GM12878 (cell line): ENCODE measurements at regions not wholly inside any gene's neighbourhood (a gene's known extent, or its start where the extent isn't known, plus 50 kb on each side); places are given as distances from the start of the nearest gene placed in this dataset.

Source experiments
- ATAC-seq: fragments of 200-7000 bp; cut with Tn5 transposase; 3 replicates; pipeline ENCODE4 v1.9.1; 2020; ENCODE audit warnings: mild to moderate bottlenecking, moderate library complexity
- BruUV-seq: library from RNA; stranded (reverse); fragments of 400-500 nt; replicated peaks from 2 replicates; lab custom pipeline; 2021; lab: Mats Ljungman, UMichigan
- CTCF ChIA-PET: fragments of 300-600 bp; sonication (Branson Sonifier 250); formaldehyde crosslinking; extraction: SDS; loops from one replicate; lab custom pipeline; 2021; ENCODE audit warnings: inconsistent platforms; lab: Yijun Ruan, JAX
- POLR2A ChIA-PET: fragments of 350-600 bp; formaldehyde crosslinking; extraction: SDS; loops from one replicate; lab custom pipeline; 2021; ENCODE audit warnings: inconsistent platforms; lab: Charles Lee
- RAD21 ChIA-PET: fragments of 300-600 bp; sonication (Branson Sonifier 250); formaldehyde crosslinking; loops from one replicate; lab custom pipeline; 2023; ENCODE audit warnings: antibody characterized with exemption; ENCODE audit not compliant: unreplicated experiment; lab: Charles Lee
- SMC1A ChIA-PET: fragments of 300-600 bp; sonication (Branson Sonifier 250); formaldehyde crosslinking; loops from one replicate; lab custom pipeline; 2023; ENCODE audit not compliant: unreplicated experiment, uncharacterized antibody; lab: Charles Lee
- DNase-seq: peaks from one replicate; pipeline ENCODE4 v3.0.0-alpha.2; 2011; ENCODE audit warnings: low read depth, low spot score
- FAIRE-seq: peaks from 3 replicates; lab custom pipeline; 2011; peaks lifted over from hg19 to GRCh38; lab: Jason Lieb, UNC
- H2AFZ ChIP-seq: 2 replicates; pipeline ENCODE4 v1.6.0; 2011; ENCODE audit warnings: low read depth, low read length, control low read depth; ENCODE audit not compliant: control insufficient read depth
- H3K27ac ChIP-seq: 2 replicates; pipeline ENCODE4 v1.5.1; 2011; ENCODE audit warnings: control low read depth; ENCODE audit not compliant: control insufficient read depth, insufficient read depth
- H3K27me3 ChIP-seq, 2 experiments: replicated peaks in 1 of 2; 2 replicates each; pipeline versions ENCODE4 v1.6.0 to v1.6.1; 2011; ENCODE audit warnings: low read length in 1 of 2; ENCODE audit not compliant: control insufficient read depth in 2 of 2, insufficient read depth in 2 of 2
- H3K36me3 ChIP-seq, 2 experiments: 2 replicates each; pipeline ENCODE4 v1.5.1; 2011; ENCODE audit warnings: low read length in 1 of 2; ENCODE audit not compliant: control insufficient read depth in 2 of 2, insufficient read depth in 2 of 2
- H3K4me1 ChIP-seq: 2 replicates; pipeline ENCODE4 v1.6.1; 2011; ENCODE audit warnings: mild to moderate bottlenecking, low read length, moderate library complexity, mixed read lengths; ENCODE audit not compliant: control insufficient read depth, insufficient read depth
- H3K4me2 ChIP-seq: 2 replicates; pipeline ENCODE4 v1.6.0; 2011; ENCODE audit warnings: control low read depth; ENCODE audit not compliant: control insufficient read depth, insufficient read depth
- H3K4me3 ChIP-seq: fragments of 200-600 bp; sonication (generic); 2 replicates; pipeline ENCODE4 v1.5.1; 2016
- H3K79me2 ChIP-seq: 2 replicates; pipeline ENCODE4 v1.6.0; 2011; ENCODE audit warnings: low read length; ENCODE audit not compliant: control insufficient read depth, insufficient read depth
- H3K9ac ChIP-seq: 2 replicates; pipeline ENCODE4 v1.8.0; 2011; ENCODE audit warnings: low read length, control low read depth, mixed read lengths; ENCODE audit not compliant: control insufficient read depth, insufficient read depth
- H3K9me3 ChIP-seq: replicated peaks from 3 replicates; pipeline ENCODE4 v1.5.1; 2011; ENCODE audit warnings: mild to moderate bottlenecking, low read length; ENCODE audit not compliant: control insufficient read depth, insufficient read depth
- H4K20me1 ChIP-seq: 2 replicates; pipeline ENCODE4 v1.6.0; 2011; ENCODE audit not compliant: control insufficient read depth, insufficient read depth
- BHLHE40 ChIP-seq, 2 experiments: fragments of 450-650 bp in 1 of 2; IDR thresholded peaks; 2 replicates each; pipeline ENCODE4 v1.6.1; 2011 to 2017; ENCODE audit warnings: low read depth in 2 of 2, borderline replicate concordance in 1 of 2, improper control_type of control experiment in 1 of 2, low read length in 1 of 2, mild to moderate bottlenecking in 1 of 2
- CUX1 ChIP-seq: IDR thresholded peaks from 2 replicates; pipeline ENCODE4 v1.6.1; 2012; ENCODE audit warnings: improper control_type of control experiment, low read depth, low read length; ENCODE audit not compliant: insufficient replicate concordance
- IRF5 ChIP-seq: fragments of 450-650 bp; IDR thresholded peaks from 2 replicates; pipeline ENCODE4 v1.6.1; 2017; ENCODE audit warnings: borderline replicate concordance
- JUNB ChIP-seq: IDR thresholded peaks from 2 replicates; pipeline ENCODE4 v1.6.1; 2016; ENCODE audit warnings: antibody characterized with exemption, mild to moderate bottlenecking
- POLR2AphosphoS2 ChIP-seq: IDR thresholded peaks from 2 replicates; pipeline ENCODE4 v1.6.1; 2011; ENCODE audit warnings: low read depth, mild to moderate bottlenecking, low read length, improper control_type of control experiment, moderate library complexity
- RAD21 ChIP-seq: IDR thresholded peaks from 2 replicates; pipeline ENCODE4 v1.6.1; 2011; ENCODE audit warnings: mild to moderate bottlenecking, low read depth, low read length, moderate library complexity; ENCODE audit not compliant: insufficient read depth
- USF1 ChIP-seq: IDR thresholded peaks from 2 replicates; pipeline ENCODE4 v1.6.1; 2011; ENCODE audit warnings: borderline replicate concordance, low read depth, mild to moderate bottlenecking, moderate library complexity, mixed read lengths, low read length; ENCODE audit not compliant: insufficient read depth; ENCODE audit errors: extremely low read length
- WGBS: methylation state at CpG from one replicate; pipeline ENCODE4 v1.1.6; 2016; ENCODE audit warnings: low lambda C conversion rate; ENCODE audit not compliant: insufficient replicate concordance, insufficient coverage; ENCODE audit errors: missing lambda C conversion rate; 5-methylcytosine and 5-hydroxymethylcytosine counted together
- in situ Hi-C: fragments of 300-500 bp; cut with MboI; formaldehyde crosslinking; loops from 9 replicates; pipeline ENCODE4 v1.14.3; 2018; ENCODE audit warnings: mixed read lengths
- intact Hi-C: fragments of 100-400 bp; cut with micrococcal nuclease; formaldehyde crosslinking; loops from one replicate; pipeline ENCODE4 v1.14.2; 2022; ENCODE audit not compliant: unreplicated experiment

- SMC1A ChIA-PET, result no interaction called here
- WGBS, result 0% methylated on average over 4 of the region's 4 CpGs
- no TSS peak for BruUV-seq
These were observed 61.6 kb upstream of the DHX15 start for GRCh38 chr4:24645765-24646550.

GRCh38 chr4:24646798-24647460, 62.6 kb upstream of the DHX15 start:
- RAD21 ChIA-PET, result interaction anchor here (0.5 kb wide), 2 partner anchors 11 to 226 kb away, joined by 3 to 4 read pairs; no protein-coding TSS in a partner anchor
- Histone ChIP-seq H3K27ac (no peak overlapping the region), H3K9ac (no peak overlapping the region), H2AFZ (no peak overlapping the region), H3K9me3 (no peaks in the 10 kb centered on the region), H3K4me3 (no peak overlapping the region), H3K27me3 (peaks cover 0 to 6% of the 10 kb centered on the region in 2 experiments; a peak in 2 of 4 replicates), H3K4me1 (no peaks in the 10 kb centered on the region), H4K20me1 (no peaks in the 10 kb centered on the region), H3K79me2 (no peaks in the 10 kb centered on the region), H3K4me2 (no peak overlapping the region), H3K36me3 (no peaks in the 10 kb centered on the region)
- in situ Hi-C loops, result no loop called here
- POLR2A ChIA-PET, result interaction anchor here (0.6 kb wide), 1 partner anchor 312 kb away, joined by 3 read pairs; no protein-coding TSS in a partner anchor
- CTCF ChIA-PET, result no interaction called here
- SMC1A ChIA-PET, result no interaction called here
- ATAC-seq (no peak), FAIRE-seq (no peak), DNase-seq (no peak)
- 35% methylated on average over 5 of the region's 5 CpGs for WGBS
- no TSS peak for BruUV-seq
- intact Hi-C loops, result no loop called here
- TF ChIP-seq IRF5 (no peak), USF1 (no peak), JUNB (no peak), BHLHE40 (IDR thresholded peaks at IDR 0.05; ENCODE audit: borderline replicate concordance in 1 of 2, low read depth in 2 of 2, low read length in 1 of 2) (no peak), CUX1 (no peak)

More at GRCh38 chr4:24645765-24646550, 61.6 kb upstream of the DHX15 start:
- no peak overlapping the region for H3K27ac ChIP-seq
- H3K4me1 ChIP-seq, result no peaks in the 10 kb centered on the region
- in situ Hi-C loops (no loop called here), intact Hi-C loops (no loop called here)
- DNase-seq, result no peak
- no peak overlapping the region for H3K4me3 ChIP-seq
- FAIRE-seq, result no peak
- no peaks in the 10 kb centered on the region for H4K20me1 ChIP-seq
- no peak overlapping the region for H3K4me2 ChIP-seq
- ATAC-seq, result no peak
- ChIA-PET CTCF (no interaction called here), POLR2A (no interaction called here), RAD21 (no interaction called here)
- no peaks in the 10 kb centered on the region for H3K9me3 ChIP-seq
- H2AFZ ChIP-seq, result no peak overlapping the region
- no peak overlapping the region for H3K9ac ChIP-seq
- no peaks in the 10 kb centered on the region for H3K36me3 ChIP-seq
- no peaks in the 10 kb centered on the region for H3K79me2 ChIP-seq
- no peak for TF ChIP-seq RAD21
- TF ChIP-seq POLR2AphosphoS2, result no peak
- peaks cover 0 to 5% of the 10 kb centered on the region in 2 experiments; a peak in 2 of 4 replicates for H3K27me3 ChIP-seq
